ENCODE measurements at regions not wholly inside any gene's neighbourhood (a gene's known extent, or its start where the extent isn't known, plus 50 kb on each side); places are given as distances from the start of the nearest gene placed in this dataset.
A peak's percentile ranks its signal among the peaks of the same experiment; 100 is the strongest.

- no peak overlapping the region for H3K4me3 ChIP-seq (ENCODE audit: low read length)
- H3K36me3 ChIP-seq (ENCODE audit: control insufficient read depth, insufficient read depth, low read length, severe bottlenecking) = no peaks in the 10 kb centered on the region
- DNase-seq (ENCODE audit: low read depth) = no peak
- H3K9ac ChIP-seq (ENCODE audit: low read length) = no peak overlapping the region
- peaks cover 3% of the 10 kb centered on the region for H3K27me3 ChIP-seq (replicated peaks; ENCODE audit: control insufficient read depth, insufficient read depth, low read length)
- peaks cover 21% of the 10 kb centered on the region for H3K9me3 ChIP-seq (ENCODE audit: control insufficient read depth, low read length)
- no peaks in the 10 kb centered on the region for H3K4me1 ChIP-seq (ENCODE audit: control insufficient read depth, insufficient read depth, low read length)
These were observed 208.3 kb upstream of the AMOT start for GRCh38 chrX:113048896-113049295.

DNA sequence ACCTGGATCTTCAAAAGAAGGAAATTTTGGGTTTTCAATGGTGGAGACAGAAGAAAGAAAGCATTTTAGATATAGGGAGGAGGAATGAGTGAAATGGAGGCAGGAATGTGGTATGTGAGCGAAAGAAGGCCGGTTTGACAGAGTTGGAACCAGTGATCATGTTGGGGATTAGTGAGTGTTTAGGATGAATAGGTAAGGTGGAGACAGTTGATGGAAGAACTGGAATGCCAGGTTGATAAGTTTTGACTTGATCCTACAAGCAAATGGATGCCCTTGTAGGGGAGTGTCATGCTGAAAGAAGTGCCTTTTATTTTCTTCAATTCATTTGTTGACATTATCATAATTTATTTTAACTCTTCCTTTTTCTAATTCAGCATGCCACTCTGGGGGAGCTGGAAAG is 207.8 kb upstream of the AMOT start:
- no peak for DNase-seq (ENCODE audit: low read depth)
- H3K27me3 ChIP-seq (replicated peaks; ENCODE audit: control insufficient read depth, insufficient read depth, low read length) = peaks cover 3% of the 10 kb centered on the region
- no peaks in the 10 kb centered on the region for H3K4me1 ChIP-seq (ENCODE audit: control insufficient read depth, insufficient read depth, low read length)
- H3K9ac ChIP-seq (ENCODE audit: low read length) = no peak overlapping the region
- H3K36me3 ChIP-seq (ENCODE audit: control insufficient read depth, insufficient read depth, low read length, severe bottlenecking) = no peaks in the 10 kb centered on the region
- no peak overlapping the region for H3K4me3 ChIP-seq (ENCODE audit: low read length)
- H3K9me3 ChIP-seq (ENCODE audit: control insufficient read depth, low read length) = peaks cover 20% of the 10 kb centered on the region

DNA sequence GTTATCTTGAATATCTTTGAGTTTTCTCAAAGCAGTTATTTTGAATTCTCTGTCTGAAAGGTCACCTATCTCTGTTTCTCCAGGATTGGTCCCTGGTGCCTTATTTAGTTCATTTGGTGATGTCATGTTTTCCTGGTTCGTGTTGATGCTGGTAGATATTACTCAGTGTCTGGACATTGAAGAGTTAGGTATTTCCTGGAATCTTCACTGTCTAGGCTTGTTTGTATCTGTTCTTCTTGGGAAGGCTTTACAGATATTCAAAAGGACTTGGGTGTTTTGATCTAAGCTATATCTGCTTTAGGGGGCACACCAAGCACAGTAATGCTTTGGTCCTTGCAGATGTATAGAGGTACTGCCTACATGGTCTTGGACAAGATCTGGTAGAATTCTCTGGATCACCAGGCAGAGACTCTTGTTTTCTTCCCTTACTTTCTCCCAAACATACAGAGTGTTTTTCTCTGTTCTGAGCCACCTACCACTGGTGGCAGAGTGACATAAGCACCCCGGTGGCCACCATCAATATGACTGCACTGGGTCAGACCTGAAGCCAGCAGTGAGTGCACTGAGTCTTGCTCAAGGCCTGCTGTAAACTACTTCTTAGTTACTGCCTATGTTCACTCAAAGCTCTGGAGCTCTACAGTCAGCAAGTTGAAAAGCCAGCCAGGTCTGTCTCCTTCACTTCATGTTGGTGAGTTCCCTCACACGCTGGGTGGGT is 193.5 kb upstream of the AMOT start:
- Histone ChIP-seq H3K27me3 (replicated peaks; ENCODE audit: control insufficient read depth, insufficient read depth, low read length) (no peaks in the 10 kb centered on the region), H3K4me1 (ENCODE audit: control insufficient read depth, insufficient read depth, low read length) (no peaks in the 10 kb centered on the region), H3K36me3 (ENCODE audit: control insufficient read depth, insufficient read depth, low read length, severe bottlenecking) (no peaks in the 10 kb centered on the region), H3K9me3 (ENCODE audit: control insufficient read depth, low read length) (peaks cover 36% of the 10 kb centered on the region), H3K4me3 (ENCODE audit: low read length) (no peak overlapping the region), H3K9ac (ENCODE audit: low read length) (no peak overlapping the region)
- DNase-seq (ENCODE audit: low read depth) = no peak

DNA sequence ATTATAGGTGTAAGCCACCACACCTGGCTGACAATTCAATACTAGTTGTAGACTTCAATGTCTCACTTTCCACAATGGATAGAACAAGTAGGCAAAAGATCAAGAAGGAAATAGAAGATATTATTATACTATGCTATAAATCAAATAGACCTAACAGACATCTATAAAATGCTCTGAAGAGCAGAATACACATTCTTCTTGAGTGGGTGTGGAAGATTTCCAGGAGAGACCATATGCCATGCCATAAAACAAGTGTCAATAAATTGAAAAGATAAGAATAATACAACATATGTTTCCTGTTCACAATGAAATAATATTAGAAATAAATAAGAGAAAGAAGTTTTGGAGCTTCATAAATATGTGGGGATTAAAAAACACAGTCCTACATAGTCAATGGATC is 179.3 kb upstream of the AMOT start:
- Histone ChIP-seq H3K4me1 (ENCODE audit: control insufficient read depth, insufficient read depth, low read length) (no peaks in the 10 kb centered on the region), H3K36me3 (ENCODE audit: control insufficient read depth, insufficient read depth, low read length, severe bottlenecking) (no peaks in the 10 kb centered on the region), H3K9ac (ENCODE audit: low read length) (no peak overlapping the region), H3K27me3 (replicated peaks; ENCODE audit: control insufficient read depth, insufficient read depth, low read length) (peaks cover 5% of the 10 kb centered on the region), H3K9me3 (ENCODE audit: control insufficient read depth, low read length) (peaks cover 2% of the 10 kb centered on the region), H3K4me3 (ENCODE audit: low read length) (no peak overlapping the region)
- no peak for DNase-seq (ENCODE audit: low read depth)

DNA sequence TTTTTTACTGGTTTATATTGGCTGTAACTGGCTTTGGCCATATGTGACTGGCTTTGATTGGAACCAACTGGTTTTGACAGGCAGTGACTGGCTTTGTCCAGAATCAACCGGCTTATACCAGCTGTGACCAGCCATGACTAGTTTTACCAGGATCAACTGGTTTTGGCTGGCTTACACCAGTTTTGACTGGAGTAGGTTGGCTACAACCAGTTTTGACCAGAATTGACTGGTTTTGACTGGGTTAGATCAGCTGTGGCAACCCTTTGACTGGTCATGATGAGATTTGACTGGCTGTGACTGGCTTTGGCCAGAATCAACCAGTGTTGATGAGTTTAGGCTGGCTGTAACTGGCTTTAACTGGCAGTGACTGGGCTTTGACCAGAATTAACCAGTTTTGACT is 169.2 kb upstream of the AMOT start:
- Histone ChIP-seq H3K9ac (ENCODE audit: low read length) (no peak overlapping the region), H3K4me3 (ENCODE audit: low read length) (no peak overlapping the region), H3K27me3 (replicated peaks; ENCODE audit: control insufficient read depth, insufficient read depth, low read length) (no peaks in the 10 kb centered on the region), H3K4me1 (ENCODE audit: control insufficient read depth, insufficient read depth, low read length) (no peaks in the 10 kb centered on the region), H3K36me3 (ENCODE audit: control insufficient read depth, insufficient read depth, low read length, severe bottlenecking) (no peaks in the 10 kb centered on the region), H3K9me3 (ENCODE audit: control insufficient read depth, low read length) (peaks cover 3% of the 10 kb centered on the region)
- no peak for DNase-seq (ENCODE audit: low read depth)

- H3K4me3 ChIP-seq (ENCODE audit: low read length) = no peak overlapping the region
- DNase-seq (ENCODE audit: low read depth) = no peak
- no peaks in the 10 kb centered on the region for H3K36me3 ChIP-seq (ENCODE audit: control insufficient read depth, insufficient read depth, low read length, severe bottlenecking)
- no peaks in the 10 kb centered on the region for H3K27me3 ChIP-seq (replicated peaks; ENCODE audit: control insufficient read depth, insufficient read depth, low read length)
- no peak overlapping the region for H3K9ac ChIP-seq (ENCODE audit: low read length)
- H3K4me1 ChIP-seq (ENCODE audit: control insufficient read depth, insufficient read depth, low read length) = no peaks in the 10 kb centered on the region
- H3K9me3 ChIP-seq (ENCODE audit: control insufficient read depth, low read length) = peaks cover 3% of the 10 kb centered on the region
These were observed 168.4 kb upstream of the AMOT start for GRCh38 chrX:113009029-113009428.

DNA sequence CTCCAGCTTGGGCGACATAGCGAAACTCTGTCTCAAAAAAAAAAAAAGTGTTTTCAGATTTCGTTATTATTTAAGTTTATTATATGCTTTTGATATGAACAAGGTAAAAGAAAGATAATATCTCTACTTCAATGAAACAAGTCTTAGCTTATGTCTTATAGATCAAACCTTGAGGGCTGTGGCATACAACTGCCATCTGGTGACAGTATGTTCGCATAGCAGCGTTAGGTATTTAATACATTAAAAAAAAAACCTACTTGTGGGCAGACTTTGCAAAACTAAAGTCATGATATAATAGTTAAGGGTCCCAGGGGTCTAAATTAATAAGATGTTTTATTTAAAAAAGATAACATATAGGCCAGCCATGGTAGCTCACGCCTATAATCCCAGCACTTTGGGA is 161.2 kb upstream of the AMOT start:
- Histone ChIP-seq H3K9me3 (ENCODE audit: control insufficient read depth, low read length) (no peaks in the 10 kb centered on the region), H3K4me1 (ENCODE audit: control insufficient read depth, insufficient read depth, low read length) (no peaks in the 10 kb centered on the region), H3K9ac (ENCODE audit: low read length) (no peak overlapping the region), H3K27me3 (replicated peaks; ENCODE audit: control insufficient read depth, insufficient read depth, low read length) (peaks cover 12% of the 10 kb centered on the region), H3K36me3 (ENCODE audit: control insufficient read depth, insufficient read depth, low read length, severe bottlenecking) (no peaks in the 10 kb centered on the region), H3K4me3 (ENCODE audit: low read length) (no peak overlapping the region)
- DNase-seq (ENCODE audit: low read depth) = peak; percentile 0

GRCh38 chrX:112997991-112998390 is 157.4 kb upstream of the AMOT start:
- peaks cover 15% of the 10 kb centered on the region for H3K27me3 ChIP-seq (replicated peaks; ENCODE audit: control insufficient read depth, insufficient read depth, low read length)
- no peak overlapping the region for H3K4me3 ChIP-seq (ENCODE audit: low read length)
- DNase-seq (ENCODE audit: low read depth) = no peak
- H3K4me1 ChIP-seq (ENCODE audit: control insufficient read depth, insufficient read depth, low read length) = no peaks in the 10 kb centered on the region
- no peaks in the 10 kb centered on the region for H3K36me3 ChIP-seq (ENCODE audit: control insufficient read depth, insufficient read depth, low read length, severe bottlenecking)
- H3K9ac ChIP-seq (ENCODE audit: low read length) = no peak overlapping the region
- no peaks in the 10 kb centered on the region for H3K9me3 ChIP-seq (ENCODE audit: control insufficient read depth, low read length)

GRCh38 chrX:112991801-112992200 is 151.2 kb upstream of the AMOT start:
- DNase-seq (ENCODE audit: low read depth) = no peak
- H3K9ac ChIP-seq (ENCODE audit: low read length) = no peak overlapping the region
- no peaks in the 10 kb centered on the region for H3K36me3 ChIP-seq (ENCODE audit: control insufficient read depth, insufficient read depth, low read length, severe bottlenecking)
- no peaks in the 10 kb centered on the region for H3K4me1 ChIP-seq (ENCODE audit: control insufficient read depth, insufficient read depth, low read length)
- H3K9me3 ChIP-seq (ENCODE audit: control insufficient read depth, low read length) = no peaks in the 10 kb centered on the region
- peaks cover 12% of the 10 kb centered on the region for H3K27me3 ChIP-seq (replicated peaks; ENCODE audit: control insufficient read depth, insufficient read depth, low read length)
- no peak overlapping the region for H3K4me3 ChIP-seq (ENCODE audit: low read length)

DNA sequence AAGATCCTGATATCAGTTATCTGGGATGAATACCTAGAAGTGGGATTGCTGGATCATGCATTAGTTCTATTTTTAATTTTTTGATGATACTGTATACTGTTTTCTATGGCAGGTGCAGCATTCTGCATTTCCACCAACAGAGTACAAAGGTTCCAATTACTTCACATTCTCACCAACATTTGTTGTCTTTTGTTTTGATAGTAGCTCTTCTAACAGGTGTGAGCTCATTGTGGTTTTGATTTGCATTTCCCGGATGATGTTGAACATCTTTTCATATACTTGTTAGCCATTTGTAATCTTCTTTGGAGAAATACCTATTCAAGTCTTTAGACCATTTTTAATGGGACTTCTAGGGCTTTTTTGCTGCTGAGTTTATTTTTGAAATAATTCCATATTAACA is 139.2 kb upstream of the AMOT start:
- DNase-seq (ENCODE audit: low read depth) = no peak
- H3K36me3 ChIP-seq (ENCODE audit: control insufficient read depth, insufficient read depth, low read length, severe bottlenecking) = no peaks in the 10 kb centered on the region
- no peaks in the 10 kb centered on the region for H3K4me1 ChIP-seq (ENCODE audit: control insufficient read depth, insufficient read depth, low read length)
- no peak overlapping the region for H3K9ac ChIP-seq (ENCODE audit: low read length)
- no peak overlapping the region for H3K4me3 ChIP-seq (ENCODE audit: low read length)
- H3K27me3 ChIP-seq (replicated peaks; ENCODE audit: control insufficient read depth, insufficient read depth, low read length) = no peaks in the 10 kb centered on the region
- H3K9me3 ChIP-seq (ENCODE audit: control insufficient read depth, low read length) = peaks cover 14% of the 10 kb centered on the region

DNA sequence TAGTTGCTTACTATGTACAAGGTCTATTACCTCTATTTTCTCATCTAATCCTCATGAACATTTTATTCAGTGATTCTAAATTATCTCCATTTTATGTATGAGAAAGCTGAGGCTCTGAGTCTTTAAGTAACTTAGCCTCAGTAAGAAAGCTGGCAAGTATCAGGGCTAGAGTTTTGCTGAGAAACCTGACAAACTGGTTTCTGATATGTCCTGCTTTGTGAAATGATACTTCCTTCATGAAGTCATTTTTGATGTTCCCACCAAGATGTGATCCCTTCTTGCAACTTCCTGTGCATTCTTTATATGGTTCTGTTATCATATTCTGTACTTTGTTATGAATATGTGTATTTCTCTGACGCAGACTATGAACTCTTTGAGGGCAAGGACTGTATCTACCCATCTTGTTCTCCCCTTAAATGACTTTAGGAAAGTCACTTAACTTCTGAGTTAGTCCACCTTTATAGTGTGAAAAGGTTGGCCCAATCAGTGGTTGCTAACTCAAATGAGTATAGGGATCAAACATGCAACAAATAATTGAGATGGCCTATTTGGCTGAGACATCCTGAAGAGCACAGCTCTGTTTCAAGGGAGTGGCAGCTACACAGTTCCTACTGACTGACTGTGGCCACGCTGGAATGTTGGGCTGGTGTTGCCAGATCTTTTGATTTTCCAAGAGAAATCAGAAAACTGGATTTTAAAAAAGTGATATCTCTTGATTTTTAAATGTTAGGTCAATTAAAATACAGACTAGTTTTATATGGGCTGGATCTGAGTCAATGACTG is 127.9 kb upstream of the AMOT start:
- Histone ChIP-seq H3K9ac (ENCODE audit: low read length) (no peak overlapping the region), H3K4me1 (ENCODE audit: control insufficient read depth, insufficient read depth, low read length) (peaks cover 10% of the 10 kb centered on the region), H3K27me3 (replicated peaks; ENCODE audit: control insufficient read depth, insufficient read depth, low read length) (peaks cover 14% of the 10 kb centered on the region), H3K4me3 (ENCODE audit: low read length) (no peak overlapping the region), H3K9me3 (ENCODE audit: control insufficient read depth, low read length) (peaks cover 4% of the 10 kb centered on the region), H3K36me3 (ENCODE audit: control insufficient read depth, insufficient read depth, low read length, severe bottlenecking) (no peaks in the 10 kb centered on the region)
- peak; percentile 3 for DNase-seq (ENCODE audit: low read depth)
